SK-N-MC (cell line): ENCODE measurements at regions not wholly inside any gene's neighbourhood (a gene's known extent, or its start where the extent isn't known, plus 50 kb on each side); places are given as distances from the start of the nearest gene placed in this dataset.

ENCODE experiments used
- EZH2 ChIP-seq: fragments of 200-600 bp; sonication (generic); IDR thresholded peaks from one replicate; pipeline ENCODE4 v1.6.1; 2017; ENCODE audit warnings: antibody characterized with exemption
- POLR2AphosphoS5 ChIP-seq: IDR thresholded peaks from 2 replicates; pipeline ENCODE4 v1.6.1; 2012; ENCODE audit warnings: mild to moderate bottlenecking, low read depth, low read length, borderline replicate concordance

- TF ChIP-seq EZH2 (no peak), POLR2AphosphoS5 (no peak)
Measured at GRCh38 chr17:77531641-77532040, 390.9 kb downstream of the SEC14L1 start.
